ENCODE measurements at regions not wholly inside any gene's neighbourhood (a gene's known extent, or its start where the extent isn't known, plus 50 kb on each side); places are given as distances from the start of the nearest gene placed in this dataset.
"Not testable (repeated sequence)": the region's sequence is repeated elsewhere in the genome, so short reads cannot be mapped to it uniquely, and the experiment has no call there.

- DNase-seq = no peak
These were observed 393.2 kb downstream of the RWDD3 start for GRCh38 chr1:95627244-95627643.

GRCh38 chr1:95631695-95632094, 397.7 kb downstream of the RWDD3 start:
- no peak for DNase-seq

GRCh38 chr1:95635811-95636210, 401.8 kb downstream of the RWDD3 start:
- DNase-seq = no peak

- no peak for DNase-seq
These were observed 402.9 kb downstream of the RWDD3 start for GRCh38 chr1:95636897-95637296.

GRCh38 chr1:95640746-95641145, 406.7 kb downstream of the RWDD3 start:
- DNase-seq = peak; percentile 77

- DNase-seq = no peak
These were observed 407.4 kb downstream of the RWDD3 start for GRCh38 chr1:95641386-95641785.

GRCh38 chr1:95642035-95642434, 408.0 kb downstream of the RWDD3 start:
- DNase-seq = no peak

GRCh38 chr1:95643071-95643470, 409.1 kb downstream of the RWDD3 start:
- DNase-seq = no peak

GRCh38 chr1:95645126-95645525, 411.1 kb downstream of the RWDD3 start:
- not testable (repeated sequence) for DNase-seq

- DNase-seq = no peak
These were observed 416.6 kb downstream of the RWDD3 start for GRCh38 chr1:95650631-95651030.

- DNase-seq = no peak
These were observed 418.5 kb downstream of the RWDD3 start for GRCh38 chr1:95652423-95652965.

- no peak for DNase-seq
These were observed 419.6 kb downstream of the RWDD3 start for GRCh38 chr1:95653618-95654017.

- no peak for DNase-seq
These were observed 421.5 kb downstream of the RWDD3 start for GRCh38 chr1:95655321-95656020.

GRCh38 chr1:95657248-95657647, 423.2 kb downstream of the RWDD3 start:
- DNase-seq = no peak

GRCh38 chr1:95659166-95659565, 425.2 kb downstream of the RWDD3 start:
- no peak for DNase-seq

GRCh38 chr1:95659588-95659987, 425.6 kb downstream of the RWDD3 start:
- DNase-seq = no peak

GRCh38 chr1:95660736-95661135, 426.7 kb downstream of the RWDD3 start:
- DNase-seq = no peak

GRCh38 chr1:95663530-95663929, 429.5 kb downstream of the RWDD3 start:
- not testable (repeated sequence) for DNase-seq

GRCh38 chr1:95668165-95668564, 434.2 kb downstream of the RWDD3 start:
- no peak for DNase-seq

GRCh38 chr1:95669638-95670037, 435.6 kb downstream of the RWDD3 start:
- DNase-seq = not testable (repeated sequence)

GRCh38 chr1:95671098-95671497, 437.1 kb downstream of the RWDD3 start:
- DNase-seq = no peak

- no peak for DNase-seq
These were observed 445.3 kb downstream of the RWDD3 start for GRCh38 chr1:95679262-95679661.

GRCh38 chr1:95685081-95685480, 451.1 kb downstream of the RWDD3 start:
- DNase-seq = no peak

- DNase-seq = no peak
These were observed 452.2 kb downstream of the RWDD3 start for GRCh38 chr1:95686217-95686616.

All from NCI-H510A treated with DMSO at 0.1 percent for 48 hours (cell line).